ENCODE measurements at regions not wholly inside any gene's neighbourhood (a gene's known extent, or its start where the extent isn't known, plus 50 kb on each side); places are given as distances from the start of the nearest gene placed in this dataset.

GRCh38 chr15:29480278-29480677, 210.7 kb upstream of the NSMCE3 start:
- DNase-seq, result no peak

GRCh38 chr15:29477256-29477655, 207.6 kb upstream of the NSMCE3 start:
- no peak for DNase-seq

- no peak for DNase-seq
These were observed 207.0 kb upstream of the NSMCE3 start for GRCh38 chr15:29476503-29477080.

- no peak for DNase-seq
These were observed 205.5 kb upstream of the NSMCE3 start for GRCh38 chr15:29475096-29475495.

GRCh38 chr15:29473621-29474105, 204.0 kb upstream of the NSMCE3 start:
- no peak for DNase-seq

GRCh38 chr15:29472901-29473445, 203.4 kb upstream of the NSMCE3 start:
- DNase-seq, result no peak

GRCh38 chr15:29471757-29472156, 202.1 kb upstream of the NSMCE3 start:
- DNase-seq, result no peak

- DNase-seq, result no peak
These were observed 201.7 kb upstream of the NSMCE3 start for GRCh38 chr15:29471306-29471705.

- no peak for DNase-seq
These were observed 201.2 kb upstream of the NSMCE3 start for GRCh38 chr15:29470794-29471193.

GRCh38 chr15:29470311-29470710, 200.7 kb upstream of the NSMCE3 start:
- DNase-seq, result no peak

GRCh38 chr15:29468899-29469298, 199.3 kb upstream of the NSMCE3 start:
- DNase-seq, result no peak

- DNase-seq, result no peak
These were observed 197.5 kb upstream of the NSMCE3 start for GRCh38 chr15:29467091-29467490.

GRCh38 chr15:29466292-29466691, 196.7 kb upstream of the NSMCE3 start:
- no peak for DNase-seq

- no peak for DNase-seq
These were observed 196.2 kb upstream of the NSMCE3 start for GRCh38 chr15:29465816-29466215.

GRCh38 chr15:29465196-29465595, 195.6 kb upstream of the NSMCE3 start:
- no peak for DNase-seq

GRCh38 chr15:29461877-29462276, 192.3 kb upstream of the NSMCE3 start:
- DNase-seq, result no peak

GRCh38 chr15:29458361-29458760, 188.7 kb upstream of the NSMCE3 start:
- no peak for DNase-seq

GRCh38 chr15:29457729-29458128, 188.1 kb upstream of the NSMCE3 start:
- DNase-seq, result no peak

- no peak for DNase-seq
These were observed 187.3 kb upstream of the NSMCE3 start for GRCh38 chr15:29456964-29457363.

GRCh38 chr15:29456255-29456654, 186.6 kb upstream of the NSMCE3 start:
- DNase-seq, result no peak

- DNase-seq, result no peak
These were observed 185.9 kb upstream of the NSMCE3 start for GRCh38 chr15:29455530-29455929.

GRCh38 chr15:29455055-29455454, 185.4 kb upstream of the NSMCE3 start:
- no peak for DNase-seq

- no peak for DNase-seq
These were observed 184.9 kb upstream of the NSMCE3 start for GRCh38 chr15:29454506-29454905.

- no peak for DNase-seq
These were observed 183.5 kb upstream of the NSMCE3 start for GRCh38 chr15:29452881-29453731.
